Activated CD8-positive, alpha-beta memory T cell treated with anti-CD3 and anti-CD28 coated beads, Interleukin-2, amount 10 ng/mL, durations not matched to agents 7 days and 5 days (primary cell): ENCODE measurements at regions not wholly inside any gene's neighbourhood (a gene's known extent, or its start where the extent isn't known, plus 50 kb on each side); places are given as distances from the start of the nearest gene placed in this dataset.

Source experiments
- ATAC-seq: fragments of 150-1000 bp; cut with Tn5 transposase; one replicate; pipeline ENCODE4 v1.10.0; 2021; ENCODE audit warnings: moderate library complexity
- CTCF ChIA-PET: fragments of 350-600 bp; sonication (Branson Sonifier 250); formaldehyde crosslinking; loops from one replicate; lab custom pipeline; 2021; ENCODE audit warnings: antibody characterized with exemption; lab: Charles Lee
- DNase-seq: peaks from one replicate; pipeline ENCODE4 v3.0.0-alpha.2; 2020
- H3K27ac Mint-ChIP-seq: one replicate; pipeline ENCODE4 v1.8.0; 2021; ENCODE audit warnings: mild to moderate bottlenecking, mixed read lengths
- H3K27me3 Mint-ChIP-seq: one replicate; pipeline ENCODE4 v1.8.0; 2021; ENCODE audit warnings: mixed read lengths
- H3K36me3 Mint-ChIP-seq: one replicate; pipeline ENCODE4 v1.8.0; 2021; ENCODE audit warnings: mild to moderate bottlenecking, mixed read lengths
- H3K4me1 Mint-ChIP-seq: one replicate; pipeline ENCODE4 v1.8.0; 2021; ENCODE audit warnings: mixed read lengths
- H3K4me3 Mint-ChIP-seq: one replicate; pipeline ENCODE4 v1.8.0; 2021; ENCODE audit warnings: mild to moderate bottlenecking, moderate library complexity, mixed read lengths
- H3K9me3 Mint-ChIP-seq: one replicate; pipeline ENCODE4 v1.8.0; 2022; ENCODE audit warnings: low read depth, mixed read lengths

- CTCF ChIA-PET: no interaction called here
- no peak overlapping the region for H3K27ac Mint-ChIP-seq
- no peaks in the 10 kb centered on the region for H3K4me1 Mint-ChIP-seq
- DNase-seq (no peak), ATAC-seq (no peak)
- H3K27me3 Mint-ChIP-seq: no peaks in the 10 kb centered on the region
- H3K4me3 Mint-ChIP-seq: no peak overlapping the region
- no peaks in the 10 kb centered on the region for H3K36me3 Mint-ChIP-seq
- peaks cover 14% of the 10 kb centered on the region for H3K9me3 Mint-ChIP-seq
Observed at GRCh38 chr10:36236341-36236740, 594.2 kb upstream of the FZD8 start.

- H3K27ac Mint-ChIP-seq: no peak overlapping the region
- ATAC-seq (no peak), DNase-seq (no peak)
- no peaks in the 10 kb centered on the region for H3K27me3 Mint-ChIP-seq
- peaks cover 18% of the 10 kb centered on the region for H3K9me3 Mint-ChIP-seq
- CTCF ChIA-PET: no interaction called here
- no peaks in the 10 kb centered on the region for H3K36me3 Mint-ChIP-seq
- no peaks in the 10 kb centered on the region for H3K4me1 Mint-ChIP-seq
- no peak overlapping the region for H3K4me3 Mint-ChIP-seq
Observed at GRCh38 chr10:36232935-36233334, 590.8 kb upstream of the FZD8 start.

- H3K4me3 Mint-ChIP-seq: no peak overlapping the region
- H3K4me1 Mint-ChIP-seq: no peaks in the 10 kb centered on the region
- no peak overlapping the region for H3K27ac Mint-ChIP-seq
- no peaks in the 10 kb centered on the region for H3K27me3 Mint-ChIP-seq
- CTCF ChIA-PET: no interaction called here
- no peaks in the 10 kb centered on the region for H3K36me3 Mint-ChIP-seq
- peaks cover 12% of the 10 kb centered on the region for H3K9me3 Mint-ChIP-seq
- DNase-seq (no peak), ATAC-seq (no peak)
Observed at GRCh38 chr10:36224431-36224985, 582.4 kb upstream of the FZD8 start.

- H3K27me3 Mint-ChIP-seq: no peaks in the 10 kb centered on the region
- CTCF ChIA-PET: no interaction called here
Observed at GRCh38 chr10:36221101-36221500, 579.0 kb upstream of the FZD8 start.

GRCh38 chr10:36220151-36220550 lies 578.1 kb upstream of the FZD8 start:
- no peaks in the 10 kb centered on the region for H3K4me1 Mint-ChIP-seq
- DNase-seq (no peak), ATAC-seq (no peak)
- H3K36me3 Mint-ChIP-seq: no peaks in the 10 kb centered on the region
- no peaks in the 10 kb centered on the region for H3K27me3 Mint-ChIP-seq
- no peak overlapping the region for H3K27ac Mint-ChIP-seq
- CTCF ChIA-PET: no interaction called here
- no peak overlapping the region for H3K4me3 Mint-ChIP-seq
- H3K9me3 Mint-ChIP-seq: peaks cover 16% of the 10 kb centered on the region

More at GRCh38 chr10:36221101-36221500, 579.0 kb upstream of the FZD8 start:
- no peaks in the 10 kb centered on the region for H3K4me1 Mint-ChIP-seq
- no peaks in the 10 kb centered on the region for H3K36me3 Mint-ChIP-seq
- peaks cover 16% of the 10 kb centered on the region for H3K9me3 Mint-ChIP-seq
- DNase-seq (no peak), ATAC-seq (no peak)
- H3K4me3 Mint-ChIP-seq: no peak overlapping the region
- H3K27ac Mint-ChIP-seq: no peak overlapping the region

- H3K27me3 Mint-ChIP-seq: no peaks in the 10 kb centered on the region
- no peak for DNase-seq
- peaks cover 4% of the 10 kb centered on the region for H3K9me3 Mint-ChIP-seq
- H3K36me3 Mint-ChIP-seq: no peaks in the 10 kb centered on the region
- no peak overlapping the region for H3K27ac Mint-ChIP-seq
- no peaks in the 10 kb centered on the region for H3K4me1 Mint-ChIP-seq
- no peak for ATAC-seq
- H3K4me3 Mint-ChIP-seq: no peak overlapping the region
- CTCF ChIA-PET: no interaction called here
Observed at GRCh38 chr10:36211856-36212255, 569.8 kb upstream of the FZD8 start.

GRCh38 chr10:36209480-36209879 lies 567.4 kb upstream of the FZD8 start:
- H3K4me1 Mint-ChIP-seq: no peaks in the 10 kb centered on the region
- DNase-seq (no peak), ATAC-seq (no peak)
- H3K36me3 Mint-ChIP-seq: no peaks in the 10 kb centered on the region
- H3K27ac Mint-ChIP-seq: no peak overlapping the region
- no peak overlapping the region for H3K4me3 Mint-ChIP-seq
- no peaks in the 10 kb centered on the region for H3K27me3 Mint-ChIP-seq
- CTCF ChIA-PET: no interaction called here
- H3K9me3 Mint-ChIP-seq: peaks cover 4% of the 10 kb centered on the region

GRCh38 chr10:36202881-36203280 lies 560.8 kb upstream of the FZD8 start:
- Mint-ChIP-seq H3K27me3 (no peaks in the 10 kb centered on the region), H3K9me3 (peaks cover 9% of the 10 kb centered on the region), H3K36me3 (no peaks in the 10 kb centered on the region), H3K27ac (no peak overlapping the region), H3K4me3 (no peak overlapping the region), H3K4me1 (no peaks in the 10 kb centered on the region)
- DNase-seq: no peak
- ATAC-seq: no peak
- CTCF ChIA-PET: no interaction called here

- CTCF ChIA-PET: no interaction called here
- Mint-ChIP-seq H3K4me3 (no peak overlapping the region), H3K27ac (no peak overlapping the region), H3K36me3 (no peaks in the 10 kb centered on the region), H3K4me1 (no peaks in the 10 kb centered on the region), H3K27me3 (no peaks in the 10 kb centered on the region), H3K9me3 (peaks cover 9% of the 10 kb centered on the region)
- ATAC-seq (no peak), DNase-seq (no peak)
Observed at GRCh38 chr10:36200577-36200976, 558.5 kb upstream of the FZD8 start.

GRCh38 chr10:36198322-36198721 lies 556.2 kb upstream of the FZD8 start:
- CTCF ChIA-PET: no interaction called here
- Mint-ChIP-seq H3K27ac (no peak overlapping the region), H3K4me3 (no peak overlapping the region), H3K36me3 (no peaks in the 10 kb centered on the region), H3K9me3 (peaks cover 13% of the 10 kb centered on the region), H3K4me1 (no peaks in the 10 kb centered on the region), H3K27me3 (no peaks in the 10 kb centered on the region)
- ATAC-seq (no peak), DNase-seq (no peak)

- no peak overlapping the region for H3K4me3 Mint-ChIP-seq
- peaks cover 19% of the 10 kb centered on the region for H3K9me3 Mint-ChIP-seq
- H3K27me3 Mint-ChIP-seq: no peaks in the 10 kb centered on the region
- no peak overlapping the region for H3K27ac Mint-ChIP-seq
- H3K36me3 Mint-ChIP-seq: no peaks in the 10 kb centered on the region
- no peak for ATAC-seq
- DNase-seq: no peak
- H3K4me1 Mint-ChIP-seq: no peaks in the 10 kb centered on the region
- CTCF ChIA-PET: no interaction called here
Observed at GRCh38 chr10:36195364-36195763, 553.3 kb upstream of the FZD8 start.

- Mint-ChIP-seq H3K27me3 (no peaks in the 10 kb centered on the region), H3K9me3 (peaks cover 21% of the 10 kb centered on the region), H3K36me3 (no peaks in the 10 kb centered on the region), H3K27ac (no peak overlapping the region), H3K4me1 (no peaks in the 10 kb centered on the region), H3K4me3 (no peak overlapping the region)
- DNase-seq: no peak
- CTCF ChIA-PET: no interaction called here
- ATAC-seq: no peak
Observed at GRCh38 chr10:36194276-36194675, 552.2 kb upstream of the FZD8 start.

- Mint-ChIP-seq H3K27me3 (no peaks in the 10 kb centered on the region), H3K27ac (no peak overlapping the region), H3K4me3 (no peak overlapping the region), H3K4me1 (no peaks in the 10 kb centered on the region), H3K9me3 (peaks cover 19% of the 10 kb centered on the region), H3K36me3 (no peaks in the 10 kb centered on the region)
- ATAC-seq: no peak
- no peak for DNase-seq
- CTCF ChIA-PET: interaction anchor here (0.6 kb wide), 1 partner anchor 833 kb away, joined by 3 read pairs; no protein-coding TSS in a partner anchor
Observed at GRCh38 chr10:36191009-36191408, 548.9 kb upstream of the FZD8 start.

- no peaks in the 10 kb centered on the region for H3K36me3 Mint-ChIP-seq
Observed at GRCh38 chr10:36188461-36188860, 546.4 kb upstream of the FZD8 start.

GRCh38 chr10:36188080-36188453 lies 546.0 kb upstream of the FZD8 start:
- no peaks in the 10 kb centered on the region for H3K4me1 Mint-ChIP-seq
- CTCF ChIA-PET: no interaction called here
- ATAC-seq (no peak), DNase-seq (no peak)
- H3K9me3 Mint-ChIP-seq: peaks cover 18% of the 10 kb centered on the region
- H3K27me3 Mint-ChIP-seq: no peaks in the 10 kb centered on the region
- no peak overlapping the region for H3K4me3 Mint-ChIP-seq
- H3K36me3 Mint-ChIP-seq: no peaks in the 10 kb centered on the region
- no peak overlapping the region for H3K27ac Mint-ChIP-seq

More at GRCh38 chr10:36188461-36188860, 546.4 kb upstream of the FZD8 start:
- CTCF ChIA-PET: no interaction called here
- no peaks in the 10 kb centered on the region for H3K4me1 Mint-ChIP-seq
- no peak overlapping the region for H3K27ac Mint-ChIP-seq
- H3K9me3 Mint-ChIP-seq: peaks cover 18% of the 10 kb centered on the region
- H3K27me3 Mint-ChIP-seq: no peaks in the 10 kb centered on the region
- no peak overlapping the region for H3K4me3 Mint-ChIP-seq
- no peak for DNase-seq
- ATAC-seq: no peak
